CD4-positive, alpha-beta T cell treated with Interleukin-17A for 1 hour (primary cell): ENCODE measurements at regions not wholly inside any gene's neighbourhood (a gene's known extent, or its start where the extent isn't known, plus 50 kb on each side); places are given as distances from the start of the nearest gene placed in this dataset.
A peak's percentile ranks its signal among the peaks of the same experiment; 100 is the strongest.
"Not testable (repeated sequence)": the region's sequence is repeated elsewhere in the genome, so short reads cannot be mapped to it uniquely, and the experiment has no call there.

Experiments used
- DNase-seq: peaks from one replicate; pipeline ENCODE4 v3.0.0-alpha.2; 2020

DNA sequence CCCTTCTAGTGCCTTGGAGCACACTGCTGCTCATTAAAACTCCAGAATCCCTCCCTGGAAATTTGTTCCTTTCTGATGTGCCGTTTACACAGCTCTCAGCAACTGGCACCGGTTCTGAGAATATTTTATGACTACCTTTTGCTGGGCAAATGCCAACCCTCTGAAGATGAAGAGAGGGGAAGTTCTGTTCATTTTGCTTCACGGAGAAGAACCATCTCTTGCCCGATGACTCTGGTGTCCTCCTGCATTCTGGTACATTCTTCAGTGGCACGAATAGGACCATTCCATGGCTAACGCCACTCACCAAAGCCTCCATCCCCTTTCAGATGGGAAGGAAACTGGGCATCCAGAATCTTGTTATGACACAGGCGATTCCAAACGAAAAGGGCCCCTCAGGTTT is 96.2 kb upstream of the SIM2 start:
- no peak for DNase-seq

DNA sequence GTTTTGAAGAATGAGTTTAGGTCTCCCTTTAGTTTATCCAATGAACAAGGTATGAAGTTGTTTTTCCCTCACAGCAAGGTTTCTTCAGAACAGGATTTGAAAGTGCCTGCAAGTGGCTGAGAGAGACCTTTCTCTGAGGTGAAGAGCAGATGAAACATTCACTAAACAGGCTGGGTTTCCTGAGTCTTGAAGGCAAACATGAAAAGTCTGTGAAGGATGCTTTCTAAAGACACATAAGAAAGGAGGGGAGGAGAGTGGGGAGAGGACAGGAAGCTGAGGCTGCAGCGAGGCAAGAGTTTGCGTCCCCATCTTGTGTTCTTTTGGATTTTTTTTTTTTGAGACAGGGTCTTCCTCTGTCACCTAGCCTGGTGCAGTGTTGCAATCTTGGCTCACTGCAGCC is 95.7 kb upstream of the SIM2 start:
- DNase-seq, result no peak

DNA sequence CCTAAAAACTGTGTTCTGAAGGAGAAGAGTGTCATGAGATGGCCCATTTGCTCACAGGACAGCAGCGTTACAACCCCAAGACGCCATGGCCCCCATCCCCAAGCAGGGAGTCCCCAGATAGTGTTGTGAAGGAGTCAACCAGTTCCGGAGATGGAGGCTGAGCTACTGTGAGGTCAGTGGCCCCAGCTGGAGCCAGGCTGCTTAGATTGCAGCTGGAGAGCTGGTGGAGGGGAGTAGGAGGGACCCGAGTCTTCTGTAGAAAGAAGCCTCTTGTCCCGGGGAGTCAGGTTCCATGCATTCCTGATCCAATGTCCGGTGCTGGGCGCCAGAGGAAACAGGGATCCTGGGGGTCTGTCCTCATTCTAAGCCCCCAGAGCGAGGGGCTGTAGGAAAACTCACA is 93.5 kb upstream of the SIM2 start:
- DNase-seq, result no peak

DNA sequence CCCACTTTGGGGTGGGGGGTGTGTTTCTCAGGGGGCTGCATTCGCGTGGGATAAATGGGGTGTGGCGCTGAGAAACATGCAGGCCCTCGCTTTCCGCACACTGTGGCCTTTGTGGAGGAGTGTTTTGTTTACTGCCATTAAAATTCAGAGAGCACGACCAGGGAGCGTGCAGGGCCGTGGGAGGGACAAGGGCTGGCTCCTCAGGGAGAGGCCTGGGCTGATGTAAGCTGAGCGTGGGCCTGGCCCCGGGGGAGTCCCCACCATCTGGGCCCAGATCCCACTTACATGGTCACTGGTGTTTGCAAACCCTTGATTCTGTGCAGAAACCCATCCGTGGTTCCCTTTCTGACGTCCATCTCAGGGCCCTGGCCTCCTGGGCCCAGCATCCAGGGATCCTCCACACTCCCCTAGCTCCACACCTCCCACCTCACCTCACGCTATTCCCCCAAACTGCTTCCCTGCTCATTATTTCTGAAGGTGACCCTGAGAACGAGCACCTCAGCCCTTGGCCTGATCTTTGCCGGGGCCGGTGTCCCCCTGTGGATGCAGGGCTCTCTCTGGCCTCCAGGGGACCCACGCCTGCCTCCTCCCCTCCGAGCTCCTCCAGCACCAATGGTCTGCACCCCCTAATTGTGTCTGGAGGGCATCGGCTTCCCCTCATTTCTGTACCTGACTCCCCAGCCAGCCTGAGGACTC is 92.5 kb upstream of the SIM2 start:
- DNase-seq, result no peak

DNA sequence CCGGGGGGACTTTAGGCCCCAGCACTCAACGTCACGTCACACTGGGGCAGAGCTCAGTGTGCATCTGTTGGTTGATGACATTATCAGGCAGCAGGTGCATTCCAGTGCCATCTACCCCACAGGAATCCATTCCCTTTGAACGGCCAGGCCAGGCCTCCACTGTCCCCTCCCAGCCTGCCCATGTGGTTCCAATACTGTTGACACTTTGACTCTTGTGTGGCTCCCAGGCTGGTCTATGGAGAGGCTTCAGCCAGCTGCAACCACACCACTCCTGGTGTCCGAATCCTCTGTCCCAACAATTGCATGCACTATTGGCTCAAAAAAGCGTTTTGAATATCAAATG is 92.0 kb upstream of the SIM2 start:
- no peak for DNase-seq

DNA sequence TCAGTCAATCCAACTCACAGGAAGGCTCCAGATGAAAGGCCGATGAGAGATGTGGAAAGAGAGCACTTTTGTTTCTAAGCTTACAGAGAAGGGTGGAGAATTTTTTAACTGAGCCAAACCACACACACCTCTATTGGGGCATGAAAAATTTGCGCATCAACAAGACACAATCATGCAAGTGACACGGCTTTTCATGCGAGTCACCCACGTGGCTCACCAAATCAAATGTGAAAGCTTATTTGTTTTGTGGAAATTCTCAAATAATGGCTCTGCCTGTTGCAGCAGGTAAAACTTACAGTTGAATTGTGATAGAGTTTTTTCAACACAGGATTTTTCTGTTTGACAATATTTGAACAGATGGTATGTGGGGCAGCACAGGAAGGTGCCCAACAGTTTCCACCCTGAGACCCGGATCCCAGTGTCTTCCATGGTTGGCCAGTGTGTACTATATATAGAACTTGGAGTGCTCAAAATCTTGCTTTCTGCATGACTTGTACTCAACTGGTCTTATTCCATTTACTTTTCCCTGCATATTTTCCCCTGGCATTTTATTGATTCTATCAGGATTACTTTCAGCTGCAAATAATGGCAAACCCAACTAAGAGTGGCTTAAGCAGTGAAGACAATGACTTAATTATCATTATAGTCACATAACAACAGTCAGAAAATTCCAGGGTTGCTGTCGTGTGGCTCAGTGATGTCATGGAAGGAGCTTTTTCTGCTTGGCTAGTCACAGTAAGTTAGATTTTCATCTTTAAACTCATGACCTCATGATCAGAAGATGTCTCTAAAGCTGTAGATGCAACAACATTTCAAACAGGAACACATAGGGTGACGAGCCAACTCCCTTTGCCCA is 90.6 kb upstream of the SIM2 start:
- no peak for DNase-seq

DNA sequence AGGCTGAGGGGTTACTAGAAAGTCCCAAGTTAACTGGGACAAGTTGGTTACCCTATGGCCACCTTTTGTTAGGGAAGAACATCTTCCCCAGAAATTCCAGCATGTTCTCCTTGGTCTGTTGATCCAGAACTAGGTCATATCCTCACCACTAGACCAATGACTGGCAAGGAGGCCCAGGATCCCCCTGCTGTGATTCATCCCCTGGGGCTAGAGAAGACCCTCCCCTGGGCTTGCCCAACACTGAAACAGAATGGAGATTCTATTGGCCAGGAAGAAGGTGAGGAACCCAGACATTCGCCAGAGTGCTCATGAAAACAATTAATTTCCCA is 90.1 kb upstream of the SIM2 start:
- no peak for DNase-seq

DNA sequence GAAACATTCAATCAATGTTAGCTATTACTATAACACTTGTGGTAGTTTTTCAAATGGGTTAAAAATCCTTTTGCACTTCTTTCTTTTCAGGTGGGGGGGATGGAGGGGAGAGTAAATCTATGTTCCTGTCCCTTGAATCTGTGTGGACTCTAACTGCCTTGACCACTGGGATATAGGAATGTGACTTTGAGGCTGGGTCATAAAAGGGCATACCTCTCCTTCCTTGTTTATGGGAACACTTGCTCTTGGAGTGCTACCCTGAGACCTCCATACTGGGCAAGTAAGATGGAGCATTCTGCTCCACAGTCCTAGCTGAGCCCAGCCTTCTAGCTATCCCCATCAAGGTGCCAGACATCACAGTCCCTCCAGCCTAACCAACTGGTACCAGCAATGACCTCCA is 89.3 kb upstream of the SIM2 start:
- no peak for DNase-seq

DNA sequence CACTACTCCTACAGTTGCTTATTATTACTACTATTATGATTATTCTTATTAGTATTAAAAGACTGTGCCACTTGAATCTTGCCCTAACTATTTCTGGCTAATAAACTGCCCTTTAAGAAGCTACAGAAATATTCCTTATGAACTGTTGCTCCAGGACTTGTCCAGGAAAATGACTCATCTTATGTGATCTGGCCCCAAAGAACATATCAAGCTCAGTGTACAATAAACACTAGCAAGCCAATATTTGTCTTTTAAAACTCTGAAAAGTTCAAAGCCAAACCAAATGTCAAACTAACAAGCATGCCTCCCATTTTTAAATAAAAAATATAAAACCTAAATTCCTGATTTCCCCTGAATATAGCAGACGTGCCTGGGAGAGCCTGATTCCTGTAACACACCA is 88.7 kb upstream of the SIM2 start:
- DNase-seq, result no peak

DNA sequence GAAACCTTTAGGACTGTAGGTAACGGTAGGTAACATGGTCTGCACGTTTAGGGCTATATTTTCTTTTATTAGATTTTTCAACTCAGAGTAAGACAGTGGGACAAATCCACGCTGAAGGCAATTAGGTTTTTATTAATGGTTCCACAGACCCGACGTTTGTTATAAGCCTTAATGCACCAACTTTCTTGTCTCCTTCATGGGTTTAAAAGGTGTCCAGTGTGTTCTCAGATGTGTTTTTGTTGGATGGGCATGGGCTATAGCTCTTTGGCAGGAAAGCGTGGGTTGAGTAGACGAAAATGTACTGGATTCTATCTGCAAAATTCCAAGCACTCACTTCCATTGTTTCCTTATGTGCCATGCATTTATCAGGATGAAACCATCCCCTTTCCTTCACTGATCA is 88.0 kb upstream of the SIM2 start:
- DNase-seq, result no peak

DNA sequence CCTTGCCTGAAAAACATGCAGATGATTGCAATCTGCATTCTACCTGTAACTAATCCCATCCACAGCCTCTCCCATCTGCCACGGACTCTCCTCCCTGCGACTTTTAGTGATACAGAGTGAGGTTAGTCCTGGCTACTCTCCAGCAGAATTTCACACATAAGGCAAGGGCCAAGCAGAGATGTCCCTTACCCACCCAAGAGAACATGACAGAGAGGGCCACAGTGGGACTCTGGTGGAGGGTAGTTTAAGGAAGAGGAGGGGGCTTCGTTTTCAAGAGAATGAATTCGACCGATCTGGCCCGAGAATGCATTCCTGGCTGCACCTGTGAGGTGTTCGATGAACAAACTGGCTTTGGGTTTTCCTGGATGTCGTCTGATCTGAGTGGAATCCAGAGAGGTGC is 87.5 kb upstream of the SIM2 start:
- DNase-seq, result no peak

DNA sequence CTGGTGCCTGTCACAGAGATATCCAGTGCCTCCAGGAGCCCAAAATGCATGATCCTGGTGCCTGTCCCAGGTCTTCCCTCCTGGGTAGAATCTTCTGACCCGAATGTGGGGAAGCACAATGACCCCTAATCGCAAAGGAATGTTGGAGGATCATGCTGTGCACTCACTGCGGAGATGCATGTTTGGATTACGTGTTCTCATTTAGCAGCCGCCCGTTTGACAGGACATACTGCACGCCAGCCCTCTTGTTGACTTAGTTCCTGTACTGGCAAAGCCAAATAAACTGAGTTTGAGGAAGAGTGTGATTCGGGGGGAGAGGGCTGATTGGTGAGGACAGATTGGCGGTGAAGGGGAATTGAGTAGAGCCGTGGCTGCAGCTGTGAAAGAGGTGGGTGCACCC is 85.9 kb upstream of the SIM2 start:
- DNase-seq, result no peak

DNA sequence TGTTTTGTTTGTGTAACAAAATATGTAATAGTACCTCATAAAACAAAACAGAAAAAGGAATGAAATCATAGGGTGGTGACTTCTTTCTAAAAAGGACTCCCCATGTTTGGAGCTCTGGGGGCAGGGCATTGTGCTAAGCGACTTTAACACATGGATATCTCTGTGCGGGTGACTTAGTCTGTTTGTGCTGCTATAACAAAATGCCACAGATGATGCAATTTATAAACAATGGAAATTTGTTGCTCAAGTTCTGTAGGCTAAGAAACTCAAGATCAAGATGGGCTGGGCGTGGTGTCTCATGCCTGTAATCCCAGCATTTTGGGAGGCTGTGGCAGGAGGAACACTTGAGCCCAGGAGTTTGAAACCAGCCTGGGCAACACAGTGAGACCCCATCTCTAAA is 85.4 kb upstream of the SIM2 start:
- DNase-seq, result no peak

DNA sequence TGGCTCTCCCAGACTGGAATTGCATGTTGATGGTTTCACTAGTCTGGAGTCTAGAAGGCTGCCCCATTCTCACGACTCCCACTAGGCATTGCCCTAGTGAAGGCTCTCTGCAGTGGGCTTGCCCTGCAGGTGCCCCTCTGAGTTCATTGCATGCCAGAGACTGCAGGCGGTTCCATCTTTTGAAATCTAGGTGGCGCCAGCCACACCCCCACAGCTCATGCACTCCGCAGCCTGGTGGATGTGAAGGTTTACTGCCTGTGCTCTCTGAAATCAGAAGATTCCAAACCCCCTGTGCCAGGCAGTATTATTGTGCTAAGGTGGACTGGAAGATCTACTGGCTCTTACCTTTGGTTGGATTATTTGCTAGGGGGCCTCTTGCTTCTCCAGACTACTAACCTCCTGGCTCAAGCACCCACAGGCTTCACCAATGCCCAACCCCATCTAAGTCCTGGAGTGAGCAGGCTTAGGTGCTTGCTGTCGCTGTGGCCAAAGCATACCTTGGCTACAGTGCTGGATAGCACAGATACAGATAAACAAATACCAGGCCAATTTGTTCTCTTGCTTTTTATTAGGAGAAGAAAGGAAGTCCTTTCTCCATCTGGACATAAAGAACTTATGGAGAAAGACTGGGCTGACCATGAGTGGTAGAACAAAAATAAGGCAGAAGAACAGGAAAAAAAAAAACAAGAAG is 83.5 kb upstream of the SIM2 start:
- DNase-seq, result no peak

DNA sequence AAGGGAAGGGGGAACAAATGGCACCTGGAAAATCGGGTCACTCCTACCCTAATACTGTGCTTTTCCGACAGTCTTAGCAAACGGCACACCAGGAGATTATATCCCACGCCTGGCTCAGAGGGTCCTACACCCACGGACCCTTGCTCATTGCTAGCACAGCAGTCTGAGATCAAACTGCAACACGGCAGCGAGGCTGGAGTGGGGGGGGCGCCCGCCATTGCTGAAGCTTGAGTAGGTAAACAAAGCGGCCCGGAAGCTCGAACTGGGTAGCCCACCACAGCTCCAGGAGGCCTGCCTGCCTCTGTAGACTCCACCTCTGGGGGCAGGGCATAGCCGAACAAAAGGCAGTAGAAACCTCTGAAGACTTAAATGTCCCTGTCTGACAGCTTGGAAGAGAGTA is 82.1 kb upstream of the SIM2 start:
- DNase-seq, result not testable (repeated sequence)

DNA sequence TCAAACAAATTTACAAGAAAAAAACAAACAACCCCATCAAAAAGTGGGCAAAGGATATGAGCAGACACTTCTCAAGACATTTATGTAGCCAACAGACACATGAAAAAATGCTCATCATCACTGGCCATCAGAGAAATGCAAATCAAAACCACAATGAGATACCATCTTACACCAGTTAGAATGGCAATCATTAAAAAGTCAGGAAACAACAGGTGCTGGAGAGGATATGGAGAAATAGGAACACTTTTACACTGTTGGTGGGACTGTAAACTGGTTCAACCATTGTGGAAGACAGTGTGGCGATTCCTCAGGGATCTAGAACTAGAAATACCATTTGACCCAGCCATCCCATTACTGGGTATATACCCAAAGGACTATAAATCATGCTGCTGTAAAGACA is 77.1 kb upstream of the SIM2 start:
- DNase-seq, result not testable (repeated sequence)

DNA sequence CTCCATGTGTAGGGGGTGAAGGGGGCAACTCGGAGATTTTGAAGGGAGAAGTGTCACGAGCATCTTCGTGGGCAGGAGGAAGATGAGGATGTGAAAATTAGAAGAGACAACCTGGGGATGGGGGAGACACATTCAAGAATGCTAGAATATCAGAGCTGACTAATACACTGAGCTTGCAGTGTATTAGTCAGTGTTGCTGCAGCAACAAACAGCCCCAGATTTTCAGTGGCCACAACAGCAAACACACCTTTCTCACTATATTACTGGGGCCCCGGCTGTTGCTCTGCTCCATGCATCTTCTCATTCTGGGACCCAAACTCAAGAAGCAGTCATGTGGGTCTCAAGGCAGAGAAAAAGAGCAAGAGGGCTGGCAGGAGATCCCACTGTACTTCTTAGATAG is 74.8 kb upstream of the SIM2 start:
- DNase-seq, result no peak

DNA sequence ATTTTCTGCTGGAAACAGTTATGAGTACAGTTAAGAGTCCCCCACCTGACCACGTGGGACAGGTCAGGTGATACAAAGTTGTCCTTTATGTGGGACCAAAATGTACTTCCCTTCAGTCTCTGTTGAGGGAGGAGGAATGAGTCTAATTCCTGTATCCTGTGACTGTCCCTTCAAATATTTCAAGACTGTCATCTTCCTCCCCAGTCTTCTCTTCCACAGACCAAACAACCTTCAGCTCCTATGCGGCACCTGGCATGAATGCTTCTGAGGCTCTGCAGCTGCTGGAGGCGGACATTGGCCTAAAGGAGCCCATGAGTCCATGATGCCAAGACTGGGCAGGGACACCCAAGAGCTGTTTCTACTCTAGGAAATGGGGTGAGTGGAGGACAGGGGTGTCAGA is 72.1 kb upstream of the SIM2 start:
- DNase-seq, result no peak

DNA sequence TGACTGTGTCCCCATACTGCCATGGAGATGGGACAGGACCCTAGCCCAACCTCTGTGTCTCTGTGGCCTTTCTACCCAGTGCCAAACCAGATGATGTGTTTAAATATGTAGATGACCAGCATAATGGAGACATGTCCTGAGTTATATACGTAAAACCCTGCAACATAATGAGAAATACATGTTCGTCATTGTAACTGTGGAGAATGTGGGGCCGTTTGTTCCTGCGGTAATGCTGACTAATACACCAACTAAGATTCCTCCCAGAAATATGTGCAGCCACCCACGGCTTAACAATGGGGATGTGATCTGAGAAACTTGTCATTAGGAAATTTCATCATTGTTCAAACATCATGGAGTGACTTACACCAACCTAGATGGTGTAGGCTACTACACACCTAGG is 71.7 kb upstream of the SIM2 start:
- DNase-seq, result no peak

DNA sequence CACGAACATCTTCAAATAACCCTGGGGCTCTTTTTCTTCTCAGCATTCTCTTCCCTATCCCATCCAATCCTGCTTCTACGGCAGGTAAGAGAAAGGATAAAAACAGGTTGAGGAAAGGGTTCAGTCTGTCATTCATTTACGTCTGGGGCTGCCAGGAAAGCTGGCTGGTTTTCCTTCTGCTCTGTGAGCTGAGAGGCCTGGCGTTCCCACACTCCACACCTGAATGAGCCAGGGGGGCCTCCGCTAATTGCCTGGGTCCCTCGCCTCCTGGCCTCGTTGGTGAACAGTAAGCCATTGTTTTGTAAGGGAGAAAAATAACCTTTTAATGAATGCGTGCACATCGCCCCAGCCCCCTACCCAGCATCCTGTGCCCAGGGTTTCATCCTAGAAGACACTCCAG is 70.8 kb upstream of the SIM2 start:
- no peak for DNase-seq

DNA sequence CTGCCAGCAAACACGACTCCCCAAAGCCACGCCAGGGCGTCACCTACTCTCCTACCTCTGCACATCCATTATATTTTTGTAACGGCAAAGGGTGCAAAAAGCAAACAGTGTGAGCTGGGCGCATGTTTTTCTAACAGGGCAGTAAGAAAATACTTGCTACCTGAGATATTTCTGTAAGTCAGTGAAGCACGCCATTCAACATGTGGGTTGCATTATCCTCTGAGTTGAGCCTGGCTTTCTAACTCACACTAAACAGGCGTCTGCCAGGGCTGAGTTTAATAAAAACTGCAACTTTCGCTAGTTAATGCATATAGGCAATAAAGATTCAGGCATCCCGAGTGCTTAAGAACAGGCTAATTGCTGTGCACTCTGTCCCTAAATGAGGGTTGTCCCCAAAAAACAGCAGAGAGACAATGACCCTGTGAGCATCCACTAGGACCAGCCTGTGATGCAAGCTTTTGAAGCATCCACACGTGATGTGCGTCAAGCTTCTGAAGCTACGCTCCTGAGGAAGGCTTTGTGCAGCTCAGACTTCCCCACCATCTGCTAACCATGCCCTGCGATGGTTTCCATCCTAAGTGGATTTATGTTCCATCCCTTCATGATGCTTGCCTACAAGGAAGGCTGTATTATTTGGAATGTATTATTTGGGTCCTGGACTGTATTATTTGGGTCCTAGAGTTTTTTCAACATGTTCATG is 70.0 kb upstream of the SIM2 start:
- no peak for DNase-seq

DNA sequence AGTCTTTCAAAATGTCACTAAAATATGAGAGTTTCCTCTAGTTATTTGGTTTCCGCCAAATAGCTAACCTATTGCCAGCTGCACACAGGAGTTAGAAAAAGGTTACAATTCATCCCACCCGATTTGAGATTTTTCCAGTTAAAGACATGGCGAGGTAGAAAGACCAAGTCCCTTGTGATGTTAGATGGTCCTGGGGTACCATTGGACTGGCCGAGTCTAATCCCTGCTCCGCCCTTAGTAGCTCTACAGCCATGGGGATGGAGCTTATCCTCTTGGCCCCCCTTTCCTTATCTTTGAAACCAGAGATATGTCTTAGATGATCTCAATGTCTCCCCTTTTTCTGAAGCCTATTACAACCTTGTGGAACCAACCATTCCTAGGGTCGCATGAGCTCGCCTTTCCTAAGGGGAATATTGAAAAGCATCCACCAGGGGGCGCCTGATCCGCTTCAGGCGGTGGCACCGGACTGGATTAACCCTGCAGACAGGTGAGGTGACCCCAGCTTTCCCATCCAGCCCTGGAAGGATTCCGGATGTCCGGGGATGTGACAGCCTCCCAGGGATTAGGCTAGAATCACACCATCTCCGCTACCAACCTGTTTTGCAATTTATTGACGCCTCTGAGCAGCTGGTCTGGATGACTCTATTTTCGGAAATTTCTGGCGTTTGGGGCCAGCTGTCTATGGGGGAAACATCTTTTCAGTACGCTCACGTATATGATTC is 68.3 kb upstream of the SIM2 start:
- DNase-seq, result peak; percentile 40

DNA sequence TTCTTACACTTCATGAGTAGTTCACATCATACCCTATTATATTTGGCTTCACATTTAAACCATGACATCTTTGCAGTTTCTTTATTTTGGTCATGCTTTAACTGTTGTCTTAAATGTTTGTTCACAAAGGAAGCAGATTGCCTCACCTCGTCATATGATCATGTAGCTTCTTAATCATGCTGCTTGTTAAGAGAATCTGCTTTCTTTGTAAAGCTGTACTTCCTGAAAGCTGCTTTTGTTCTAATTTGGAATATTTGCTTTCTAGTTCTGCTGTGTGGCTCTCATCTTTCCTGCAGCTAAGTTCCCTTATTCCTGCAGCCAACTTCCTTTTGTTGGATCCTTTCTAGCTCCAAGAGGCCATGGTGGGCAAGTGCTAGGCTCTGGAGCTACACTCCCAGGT is 62.9 kb upstream of the SIM2 start:
- no peak for DNase-seq
